Activated CD8-positive, alpha-beta memory T cell treated with anti-CD3 and anti-CD28 coated beads, Interleukin-2, amount 50 U/mL, for 4 hours (primary cell): ENCODE measurements at regions not wholly inside any gene's neighbourhood (a gene's known extent, or its start where the extent isn't known, plus 50 kb on each side); places are given as distances from the start of the nearest gene placed in this dataset.

Experiments used
- DNase-seq: peaks from one replicate; pipeline ENCODE4 v3.0.0-alpha.2; 2020

- no peak for DNase-seq
Observed at GRCh38 chr2:122135021-122135937, 379.8 kb downstream of the TSN start.

GRCh38 chr2:122136056-122136455, 380.6 kb downstream of the TSN start:
- DNase-seq = no peak

GRCh38 chr2:122138561-122138960, 383.1 kb downstream of the TSN start:
- no peak for DNase-seq

- DNase-seq = no peak
Observed at GRCh38 chr2:122139739-122140420, 384.4 kb downstream of the TSN start.

DNA sequence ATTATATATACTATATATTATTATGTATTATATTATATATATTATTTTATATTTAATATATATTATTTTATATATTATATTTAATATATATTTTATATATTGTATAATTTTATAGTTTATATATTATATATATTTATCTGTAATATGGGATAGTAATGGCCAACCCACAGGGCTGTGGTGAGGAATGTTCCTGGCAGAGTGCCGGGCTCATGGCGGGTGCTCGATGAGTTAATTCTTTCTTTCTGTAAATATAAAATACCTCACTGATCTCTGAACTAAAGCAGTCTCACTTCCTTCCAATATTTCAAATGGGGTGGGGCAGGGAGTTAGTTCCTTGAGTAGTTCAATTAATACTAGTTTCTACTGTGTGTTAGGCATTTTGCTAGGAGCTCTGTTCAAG, 389.4 kb downstream of the TSN start:
- DNase-seq = no peak

GRCh38 chr2:122145856-122146255, 390.4 kb downstream of the TSN start:
- DNase-seq = no peak

GRCh38 chr2:122148128-122148767, 392.8 kb downstream of the TSN start:
- no peak for DNase-seq

DNA sequence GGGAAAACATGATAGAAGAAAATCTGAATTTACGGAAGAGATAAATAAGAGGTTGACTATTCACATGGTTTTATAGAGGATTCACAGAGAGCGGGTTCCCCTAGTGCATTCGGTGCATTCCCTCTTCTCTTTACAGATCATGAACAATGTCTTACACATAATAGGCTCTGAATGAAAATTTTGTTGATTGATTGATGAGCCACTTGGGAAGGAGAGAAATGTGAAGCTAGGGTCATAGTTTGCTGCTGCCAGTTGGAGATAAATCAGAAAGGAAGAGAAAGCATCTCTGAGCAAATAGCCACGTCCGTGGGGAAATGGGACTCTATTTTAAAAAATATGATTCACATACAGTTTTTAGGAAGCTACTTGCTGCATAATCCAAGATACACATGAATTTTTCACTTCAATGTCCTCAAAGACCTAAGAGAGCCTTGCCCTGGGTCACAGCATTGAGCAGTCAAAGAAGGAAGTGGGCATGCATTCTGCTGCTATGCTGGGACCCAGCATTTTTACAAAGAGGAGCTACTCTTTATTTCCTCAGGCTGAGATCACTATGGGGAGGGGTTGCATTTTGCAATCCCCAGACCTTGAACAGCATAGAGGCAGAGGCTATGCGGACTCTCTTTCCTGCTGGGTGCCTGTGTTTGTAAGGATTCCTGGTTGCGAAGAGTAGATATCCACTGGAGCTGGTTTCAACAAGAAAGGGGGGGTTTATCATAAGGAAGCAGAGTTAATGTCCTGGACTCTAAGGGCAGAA, 395.3 kb downstream of the TSN start:
- DNase-seq = no peak

- no peak for DNase-seq
Observed at GRCh38 chr2:122152571-122152970, 397.1 kb downstream of the TSN start.

DNA sequence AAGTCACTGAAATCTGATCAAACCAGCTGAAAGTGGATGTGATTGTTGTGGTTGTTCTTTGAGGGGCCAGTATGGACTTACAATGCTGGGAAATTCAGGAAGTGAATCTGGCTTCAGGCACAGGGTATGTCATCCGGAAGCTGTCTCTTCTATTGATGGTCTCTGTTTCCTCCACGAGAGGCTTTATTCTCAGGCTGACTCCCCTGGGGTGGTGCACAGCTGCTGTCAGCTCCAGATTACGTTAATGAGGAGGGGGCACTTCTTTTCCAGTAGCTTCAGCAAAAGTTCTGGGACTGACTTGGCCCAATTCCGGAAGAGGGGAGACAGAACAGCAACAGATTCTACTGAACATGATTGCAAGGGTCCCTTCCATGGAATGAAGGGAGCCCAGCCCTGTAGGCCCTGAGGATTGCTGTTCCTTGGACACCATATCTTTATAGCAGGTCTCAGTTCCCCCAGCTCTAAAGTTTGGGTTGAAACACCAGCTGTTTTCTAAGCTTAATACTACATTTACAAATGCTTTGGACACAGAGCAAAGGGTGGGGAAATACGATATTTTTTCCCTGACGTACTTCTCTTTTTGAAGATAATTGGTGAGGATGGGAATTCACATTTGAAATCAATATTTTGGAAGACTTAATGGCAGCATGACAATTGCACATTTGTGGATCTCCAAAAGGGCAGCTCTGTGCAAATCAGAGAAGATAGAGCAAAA, 400.9 kb downstream of the TSN start:
- DNase-seq = no peak

DNA sequence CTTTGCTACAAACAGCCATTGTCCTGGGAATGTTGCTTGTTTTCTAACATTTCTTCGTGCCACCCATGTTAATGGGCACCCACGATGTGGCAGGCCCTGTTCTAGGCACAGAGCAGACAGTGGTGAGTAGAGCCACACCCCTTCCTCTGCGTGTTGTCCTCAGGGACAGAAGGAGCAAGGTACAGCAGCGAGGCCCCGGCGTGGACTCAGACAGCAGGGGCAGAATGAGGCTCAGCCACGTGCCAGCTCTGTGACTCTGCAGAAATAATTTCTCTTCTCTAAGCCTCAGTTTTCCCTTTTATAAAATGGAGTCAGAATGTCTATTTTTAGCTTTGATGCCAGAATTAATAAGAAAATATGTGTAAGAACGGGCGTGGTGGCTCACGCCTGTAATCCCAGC, 401.7 kb downstream of the TSN start:
- DNase-seq = no peak

- DNase-seq = no peak
Observed at GRCh38 chr2:122163617-122164016, 408.2 kb downstream of the TSN start.

DNA sequence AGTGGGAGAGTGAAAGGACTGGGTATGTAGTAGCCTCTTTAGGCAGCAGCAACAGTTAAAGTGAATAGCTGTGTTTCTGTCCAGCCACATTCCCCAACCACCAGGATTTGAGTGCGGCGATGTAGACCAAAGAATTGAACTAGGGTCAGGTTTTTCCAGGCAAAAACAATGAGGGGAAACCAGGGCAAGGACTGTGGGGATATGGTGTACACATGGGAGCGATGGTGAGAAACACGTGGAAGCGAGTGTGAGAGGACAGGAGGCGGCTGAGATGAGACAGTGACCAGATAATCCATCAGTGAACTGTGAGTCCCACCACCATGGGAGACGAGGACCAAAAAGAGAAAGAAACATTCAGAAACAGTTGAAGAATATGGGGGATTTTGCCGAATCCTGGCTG, 409.5 kb downstream of the TSN start:
- no peak for DNase-seq

- no peak for DNase-seq
Observed at GRCh38 chr2:122166820-122167219, 411.4 kb downstream of the TSN start.

DNA sequence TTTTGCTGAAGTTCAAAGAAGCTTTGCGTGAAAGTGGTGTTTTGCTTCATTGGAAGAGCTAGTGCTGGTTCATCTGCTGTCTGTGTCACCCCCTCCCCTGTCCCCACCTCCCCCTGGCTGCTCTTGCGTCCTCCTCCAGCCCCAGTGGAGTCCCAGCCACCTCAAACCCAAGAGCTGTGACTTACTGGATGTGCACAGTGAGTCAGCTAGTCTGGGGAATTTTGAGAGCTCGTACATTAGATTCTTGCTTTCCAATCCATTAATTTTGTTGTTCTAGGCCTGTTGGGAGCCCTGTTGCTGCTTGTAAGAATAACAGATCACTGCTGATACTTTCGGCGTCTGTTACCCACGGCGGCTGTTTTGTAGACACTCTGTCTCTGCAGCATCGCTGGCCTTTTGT, 412.1 kb downstream of the TSN start:
- no peak for DNase-seq

GRCh38 chr2:122168799-122169198, 413.3 kb downstream of the TSN start:
- no peak for DNase-seq

DNA sequence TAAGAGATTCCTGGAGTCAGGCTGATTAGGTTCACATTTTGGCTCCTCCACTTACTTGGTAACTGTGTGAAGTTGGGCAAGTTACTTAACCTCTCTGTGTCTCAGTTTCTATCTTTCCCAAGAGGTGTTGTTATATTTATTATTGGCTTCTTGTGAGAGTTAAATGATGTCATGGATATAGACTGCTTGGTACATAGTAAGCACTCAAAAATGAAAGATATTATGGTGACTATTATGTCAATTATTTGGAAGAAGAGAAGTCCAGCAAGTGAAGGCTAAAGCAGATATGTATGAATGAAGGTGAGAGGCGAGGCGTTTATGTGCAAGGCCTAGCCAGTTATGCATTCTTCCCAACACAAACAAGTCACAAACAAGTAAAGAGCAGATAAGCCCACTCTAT, 417.4 kb downstream of the TSN start:
- no peak for DNase-seq

- DNase-seq = no peak
Observed at GRCh38 chr2:122174061-122174460, 418.6 kb downstream of the TSN start.

GRCh38 chr2:122179492-122180165, 424.2 kb downstream of the TSN start:
- no peak for DNase-seq

DNA sequence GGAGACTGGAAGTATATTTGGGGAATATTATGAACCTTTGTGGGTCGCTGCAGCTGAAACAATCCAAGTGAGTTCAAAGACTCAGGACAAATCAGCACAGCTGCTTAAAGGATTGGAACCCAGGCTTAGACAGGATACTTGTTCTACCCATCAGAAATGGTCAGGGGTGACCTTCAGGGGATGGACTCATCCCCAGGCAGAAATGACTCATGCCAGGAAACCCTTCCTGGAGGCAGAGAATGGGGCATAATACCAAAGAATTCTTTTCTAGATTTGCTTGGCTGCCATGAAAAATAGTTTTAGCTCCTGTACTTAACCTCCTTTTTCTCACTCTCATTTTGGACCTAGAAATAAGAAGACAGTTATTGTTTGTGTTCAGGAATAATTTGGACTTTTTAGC, 425.5 kb downstream of the TSN start:
- DNase-seq = no peak

DNA sequence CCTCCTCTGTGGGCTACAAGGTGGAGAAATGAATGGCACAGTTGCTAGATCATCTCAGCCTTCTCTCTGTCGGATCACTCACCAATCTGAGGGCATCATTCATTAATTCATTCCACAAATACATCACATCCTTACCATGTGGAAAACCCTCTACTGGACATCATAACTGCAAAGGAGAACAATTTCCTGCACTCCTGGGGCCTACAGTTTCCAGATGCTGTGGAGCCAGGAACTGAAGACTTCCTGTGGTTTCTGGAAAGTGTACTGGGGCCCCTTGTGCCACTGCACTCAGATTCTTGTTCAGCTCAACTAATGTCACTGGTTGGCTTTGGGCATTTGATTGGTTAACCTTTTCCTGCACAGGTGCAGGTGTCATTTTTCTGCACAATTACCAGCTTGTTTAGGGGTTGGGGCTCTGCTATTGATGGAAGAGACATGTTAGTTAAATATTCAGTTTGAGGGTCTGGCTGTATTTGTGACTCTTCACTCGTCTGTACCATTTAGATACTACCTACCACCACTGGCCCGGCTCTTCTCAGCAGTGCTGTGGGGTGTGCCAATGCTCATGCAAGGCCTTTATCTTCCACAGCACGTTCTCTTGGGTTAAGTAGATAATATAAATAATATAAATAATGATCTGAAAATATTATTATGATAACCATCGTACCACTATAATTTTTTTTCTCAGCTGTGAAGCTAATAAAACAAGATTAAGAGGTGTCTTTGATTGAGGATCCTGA, 427.3 kb downstream of the TSN start:
- no peak for DNase-seq
